ENCODE measurements at regions not wholly inside any gene's neighbourhood (a gene's known extent, or its start where the extent isn't known, plus 50 kb on each side); places are given as distances from the start of the nearest gene placed in this dataset.

- peak; percentile 84 for ATAC-seq
- no peak for TF ChIP-seq TSHZ2 (CRISPR knock-in tag; IDR thresholded peaks at IDR 0.05)
- no peak for TF ChIP-seq SNAI2 (CRISPR knock-in tag; IDR thresholded peaks at IDR 0.05)
Observed at GRCh38 chr5:167814828-167815227, 476.6 kb upstream of the WWC1 start.

GRCh38 chr5:167816354-167816753, 475.1 kb upstream of the WWC1 start:
- no peak for ATAC-seq
- no peak for TF ChIP-seq CSDC2 (CRISPR knock-in tag; IDR thresholded peaks at IDR 0.05)
- no peak for TF ChIP-seq OSR1 (CRISPR knock-in tag; IDR thresholded peaks at IDR 0.05)
- TF ChIP-seq ZFP3 (CRISPR knock-in tag; IDR thresholded peaks at IDR 0.05) = no peak
- no peak for TF ChIP-seq TOX (CRISPR knock-in tag; IDR thresholded peaks at IDR 0.05; ENCODE audit: borderline replicate concordance)
- TF ChIP-seq ESRRG (CRISPR knock-in tag; IDR thresholded peaks at IDR 0.05) = no peak
- no peak for TF ChIP-seq GLIS3 (CRISPR knock-in tag; IDR thresholded peaks at IDR 0.05)
- TF ChIP-seq ZNF565 (CRISPR knock-in tag; conservative IDR thresholded peaks at IDR 0.05; ENCODE audit: low read depth) = no peak
- TF ChIP-seq ZNF70 (CRISPR knock-in tag; IDR thresholded peaks at IDR 0.05) = no peak
- no peak for TF ChIP-seq ZFP30 (CRISPR knock-in tag; IDR thresholded peaks at IDR 0.05)
- no peak for TF ChIP-seq POU6F1 (CRISPR knock-in tag; IDR thresholded peaks at IDR 0.05; ENCODE audit: borderline replicate concordance, low read depth)
- TF ChIP-seq ARNTL (CRISPR knock-in tag; IDR thresholded peaks at IDR 0.05; ENCODE audit: borderline replicate concordance, low read depth) = no peak
- TF ChIP-seq RARB (CRISPR knock-in tag; IDR thresholded peaks at IDR 0.05) = no peak
- no peak for TF ChIP-seq TCF4 (CRISPR knock-in tag; IDR thresholded peaks at IDR 0.05; ENCODE audit: borderline replicate concordance)
- no peak for TF ChIP-seq ISL1 (CRISPR knock-in tag; IDR thresholded peaks at IDR 0.05)
- TF ChIP-seq CREB5 (CRISPR knock-in tag; IDR thresholded peaks at IDR 0.05; ENCODE audit: low read depth) = no peak

- no peak for ATAC-seq
- TF ChIP-seq TCF4 (CRISPR knock-in tag; IDR thresholded peaks at IDR 0.05; ENCODE audit: borderline replicate concordance) (no peak), CREB5 (CRISPR knock-in tag; IDR thresholded peaks at IDR 0.05; ENCODE audit: low read depth) (no peak), CSRNP3 (CRISPR knock-in tag; IDR thresholded peaks at IDR 0.05) (no peak), ESRRG (CRISPR knock-in tag; IDR thresholded peaks at IDR 0.05) (no peak), ZNF8 (CRISPR knock-in tag; IDR thresholded peaks at IDR 0.05) (no peak), PPARA (CRISPR knock-in tag; IDR thresholded peaks at IDR 0.05; ENCODE audit: borderline replicate concordance) (no peak), TOX (CRISPR knock-in tag; IDR thresholded peaks at IDR 0.05; ENCODE audit: borderline replicate concordance) (no peak), ZC3H10 (CRISPR knock-in tag; IDR thresholded peaks at IDR 0.05) (no peak), PATZ1 (CRISPR knock-in tag; IDR thresholded peaks at IDR 0.05; ENCODE audit: borderline replicate concordance) (no peak), TSHZ2 (CRISPR knock-in tag; IDR thresholded peaks at IDR 0.05) (no peak), CSDC2 (CRISPR knock-in tag; IDR thresholded peaks at IDR 0.05) (no peak), GLIS3 (CRISPR knock-in tag; IDR thresholded peaks at IDR 0.05) (no peak), ZNF70 (CRISPR knock-in tag; IDR thresholded peaks at IDR 0.05) (no peak), POU6F1 (CRISPR knock-in tag; IDR thresholded peaks at IDR 0.05; ENCODE audit: borderline replicate concordance, low read depth) (no peak), ZNF565 (CRISPR knock-in tag; conservative IDR thresholded peaks at IDR 0.05; ENCODE audit: low read depth) (no peak), RARB (CRISPR knock-in tag; IDR thresholded peaks at IDR 0.05) (no peak), ARNTL (CRISPR knock-in tag; IDR thresholded peaks at IDR 0.05; ENCODE audit: borderline replicate concordance, low read depth) (no peak), ZFP3 (CRISPR knock-in tag; IDR thresholded peaks at IDR 0.05) (no peak), OSR1 (CRISPR knock-in tag; IDR thresholded peaks at IDR 0.05) (no peak)
Observed at GRCh38 chr5:167816864-167817263, 474.6 kb upstream of the WWC1 start.

Measured in SK-N-SH treated with all-trans-retinoic acid at 6 μM for 48 hours (cell line).